Activated CD8-positive, alpha-beta T cell treated with anti-CD3 and anti-CD28 coated beads for 36 hours (primary cell): ENCODE measurements at regions not wholly inside any gene's neighbourhood (a gene's known extent, or its start where the extent isn't known, plus 50 kb on each side); places are given as distances from the start of the nearest gene placed in this dataset.

Experiments used
- ATAC-seq: fragments of 200-7000 bp; cut with Tn5 transposase; one replicate; pipeline ENCODE4 v1.10.0; 2021; ENCODE audit warnings: mild to moderate bottlenecking, moderate library complexity
- CTCF ChIA-PET: fragments of 350-600 bp; sonication (Branson Sonifier 250); formaldehyde crosslinking; loops from one replicate; lab custom pipeline; 2021; ENCODE audit warnings: antibody characterized with exemption; lab: Charles Lee
- POLR2A ChIA-PET: fragments of 350-600 bp; sonication (Branson Sonifier 250); formaldehyde crosslinking; loops from one replicate; lab custom pipeline; 2021; ENCODE audit warnings: antibody characterized with exemption; lab: Charles Lee
- DNase-seq: peaks from one replicate; pipeline ENCODE4 v3.0.0-alpha.2; 2020
- H3K27ac Mint-ChIP-seq: one replicate; pipeline ENCODE4 v1.8.0; 2021; ENCODE audit warnings: mild to moderate bottlenecking, mixed read lengths
- H3K27me3 Mint-ChIP-seq: one replicate; pipeline ENCODE4 v1.8.0; 2021; ENCODE audit warnings: mixed read lengths
- H3K36me3 Mint-ChIP-seq: one replicate; pipeline ENCODE4 v1.8.0; 2021; ENCODE audit warnings: low read depth, mixed read lengths
- H3K4me1 Mint-ChIP-seq: one replicate; pipeline ENCODE4 v1.8.0; 2021; ENCODE audit warnings: low read depth, mixed read lengths
- H3K4me3 Mint-ChIP-seq: one replicate; pipeline ENCODE4 v1.8.0; 2021; ENCODE audit warnings: mild to moderate bottlenecking, moderate library complexity, mixed read lengths
- H3K9me3 Mint-ChIP-seq: one replicate; pipeline ENCODE4 v1.8.0; 2021; ENCODE audit warnings: mixed read lengths
- CTCF ChIP-seq: fragments of 200-600 bp; IDR thresholded peaks from one replicate; pipeline ENCODE4 v1.8.0; 2022; ENCODE audit warnings: antibody characterized with exemption, mild to moderate bottlenecking
- intact Hi-C: fragments of 100-400 bp; cut with micrococcal nuclease; formaldehyde crosslinking; loops from one replicate; pipeline ENCODE4 v1.10.0; 2022

DNA sequence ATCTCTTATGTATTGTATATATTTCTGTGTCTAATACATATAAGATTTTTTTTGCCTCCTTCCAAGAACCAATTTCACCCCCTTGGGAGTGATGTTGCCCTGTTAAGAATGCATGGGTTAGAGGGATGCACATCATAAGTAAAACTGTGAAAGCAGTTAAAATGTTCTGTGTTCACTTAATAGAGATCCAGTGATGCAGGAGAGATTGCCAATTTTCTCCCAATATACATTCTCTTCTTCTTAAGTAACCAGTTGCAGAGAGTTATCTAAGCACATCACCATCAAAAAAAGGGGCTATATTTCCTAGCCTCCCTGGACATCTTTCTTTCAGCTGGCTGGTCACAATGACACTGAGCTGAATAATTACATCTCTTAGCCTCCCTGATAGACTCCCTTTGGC, 307.0 kb downstream of the OSTF1 start:
- Mint-ChIP-seq H3K9me3 (no peaks in the 10 kb centered on the region), H3K4me3 (no peak overlapping the region), H3K27me3 (no peaks in the 10 kb centered on the region), H3K36me3 (no peaks in the 10 kb centered on the region), H3K4me1 (no peaks in the 10 kb centered on the region), H3K27ac (no peak overlapping the region)
- POLR2A ChIA-PET, result no interaction called here
- no peak for TF ChIP-seq CTCF
- intact Hi-C loops, result no loop called here
- CTCF ChIA-PET, result no interaction called here
- DNase-seq, result no peak
- no peak for ATAC-seq

GRCh38 chr9:75397836-75398235, 309.5 kb downstream of the OSTF1 start:
- intact Hi-C loops, result no loop called here
- ATAC-seq (no peak), DNase-seq (no peak)
- Mint-ChIP-seq H3K4me1 (no peaks in the 10 kb centered on the region), H3K36me3 (no peaks in the 10 kb centered on the region), H3K27me3 (no peaks in the 10 kb centered on the region), H3K27ac (no peak overlapping the region), H3K9me3 (no peaks in the 10 kb centered on the region), H3K4me3 (no peak overlapping the region)
- ChIA-PET CTCF (no interaction called here), POLR2A (no interaction called here)
- TF ChIP-seq CTCF, result no peak

GRCh38 chr9:75408391-75408790, 320.1 kb downstream of the OSTF1 start:
- Mint-ChIP-seq H3K27ac (no peak overlapping the region), H3K9me3 (no peaks in the 10 kb centered on the region), H3K4me1 (no peaks in the 10 kb centered on the region), H3K27me3 (peaks cover 5% of the 10 kb centered on the region), H3K4me3 (no peak overlapping the region), H3K36me3 (no peaks in the 10 kb centered on the region)
- ChIA-PET CTCF (no interaction called here), POLR2A (no interaction called here)
- intact Hi-C loops, result no loop called here
- ATAC-seq, result no peak
- no peak for DNase-seq
- no peak for TF ChIP-seq CTCF

- intact Hi-C loops, result no loop called here
- Mint-ChIP-seq H3K9me3 (no peaks in the 10 kb centered on the region), H3K27ac (no peak overlapping the region), H3K4me3 (no peak overlapping the region), H3K36me3 (no peaks in the 10 kb centered on the region), H3K4me1 (no peaks in the 10 kb centered on the region), H3K27me3 (peaks cover 7% of the 10 kb centered on the region)
- no peak for TF ChIP-seq CTCF
- ChIA-PET CTCF (no interaction called here), POLR2A (no interaction called here)
- DNase-seq (no peak), ATAC-seq (no peak)
Observed at GRCh38 chr9:75410405-75410804, 322.1 kb downstream of the OSTF1 start.

DNA sequence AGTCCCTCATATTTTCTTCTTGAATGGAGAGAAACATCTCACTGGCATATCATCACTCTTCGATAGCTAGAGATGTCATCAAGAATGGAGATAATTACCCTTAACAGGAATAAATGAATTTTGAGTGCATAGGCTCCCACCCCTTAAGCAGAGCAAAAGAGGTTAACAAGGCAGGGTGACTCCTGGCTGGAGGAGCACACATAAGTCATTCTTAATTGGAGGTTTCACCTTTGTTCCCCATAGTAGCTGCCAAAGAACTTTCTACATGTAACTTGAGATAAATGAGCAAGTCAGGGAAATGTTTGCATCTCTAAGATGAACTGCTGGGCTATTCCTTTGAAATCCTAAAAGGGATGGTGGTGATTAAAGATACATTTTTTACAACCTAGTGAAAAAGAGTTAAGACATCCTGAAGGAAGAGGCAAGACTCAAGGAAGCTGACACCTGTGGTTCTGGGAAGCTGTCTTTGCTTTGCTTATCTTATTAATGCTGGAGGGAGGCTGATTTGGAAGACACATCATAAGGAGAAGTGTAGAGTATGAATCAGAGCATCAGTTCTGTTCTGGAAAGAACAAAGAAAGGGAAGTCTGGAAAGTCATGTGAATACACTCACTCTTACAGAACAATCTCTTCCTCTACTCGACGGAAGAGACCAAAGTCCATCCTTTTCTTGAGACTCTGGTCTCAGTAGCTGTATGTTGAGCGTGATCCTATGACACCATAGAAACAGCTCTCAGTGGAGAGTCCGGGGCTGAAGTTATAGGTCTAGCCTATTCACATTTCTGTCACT, 326.3 kb downstream of the OSTF1 start:
- no peak overlapping the region for H3K4me3 Mint-ChIP-seq
- no peaks in the 10 kb centered on the region for H3K36me3 Mint-ChIP-seq
- CTCF ChIA-PET, result no interaction called here
- no peak for ATAC-seq
- no peaks in the 10 kb centered on the region for H3K4me1 Mint-ChIP-seq
- no peak for TF ChIP-seq CTCF
- POLR2A ChIA-PET, result no interaction called here
- intact Hi-C loops, result no loop called here
- H3K27ac Mint-ChIP-seq, result no peak overlapping the region
- no peaks in the 10 kb centered on the region for H3K9me3 Mint-ChIP-seq
- DNase-seq, result no peak
- peaks cover 8% of the 10 kb centered on the region for H3K27me3 Mint-ChIP-seq
